Activated CD4-positive, alpha-beta memory T cell treated with anti-CD3 and anti-CD28 coated beads for 36 hours (primary cell): ENCODE measurements at regions not wholly inside any gene's neighbourhood (a gene's known extent, or its start where the extent isn't known, plus 50 kb on each side); places are given as distances from the start of the nearest gene placed in this dataset.

ENCODE experiments used
- CTCF ChIA-PET: fragments of 350-600 bp; sonication (Branson Sonifier 250); formaldehyde crosslinking; loops from one replicate; lab custom pipeline; 2021; ENCODE audit warnings: antibody characterized with exemption, inconsistent platforms; lab: Charles Lee
- POLR2A ChIA-PET: fragments of 350-600 bp; sonication (Branson Sonifier 250); formaldehyde crosslinking; loops from one replicate; lab custom pipeline; 2021; ENCODE audit warnings: antibody characterized with exemption; lab: Charles Lee
- DNase-seq: peaks from one replicate; pipeline ENCODE4 v3.0.0-alpha.2; 2020
- H3K27ac Mint-ChIP-seq: one replicate; pipeline ENCODE4 v1.8.0; 2021; ENCODE audit warnings: mixed read lengths
- H3K27me3 Mint-ChIP-seq: one replicate; pipeline ENCODE4 v1.8.0; 2021; ENCODE audit warnings: mixed read lengths
- H3K36me3 Mint-ChIP-seq: one replicate; pipeline ENCODE4 v1.8.0; 2021; ENCODE audit warnings: mixed read lengths
- H3K4me1 Mint-ChIP-seq: one replicate; pipeline ENCODE4 v1.8.0; 2021; ENCODE audit warnings: low read depth, mixed read lengths
- H3K4me3 Mint-ChIP-seq: one replicate; pipeline ENCODE4 v1.8.0; 2021; ENCODE audit warnings: mild to moderate bottlenecking, mixed read lengths
- H3K9me3 Mint-ChIP-seq: one replicate; pipeline ENCODE4 v1.8.0; 2021; ENCODE audit warnings: mixed read lengths
- intact Hi-C: fragments of 100-400 bp; cut with micrococcal nuclease; formaldehyde crosslinking; loops from one replicate; pipeline ENCODE4 v1.15.1; 2023

DNA sequence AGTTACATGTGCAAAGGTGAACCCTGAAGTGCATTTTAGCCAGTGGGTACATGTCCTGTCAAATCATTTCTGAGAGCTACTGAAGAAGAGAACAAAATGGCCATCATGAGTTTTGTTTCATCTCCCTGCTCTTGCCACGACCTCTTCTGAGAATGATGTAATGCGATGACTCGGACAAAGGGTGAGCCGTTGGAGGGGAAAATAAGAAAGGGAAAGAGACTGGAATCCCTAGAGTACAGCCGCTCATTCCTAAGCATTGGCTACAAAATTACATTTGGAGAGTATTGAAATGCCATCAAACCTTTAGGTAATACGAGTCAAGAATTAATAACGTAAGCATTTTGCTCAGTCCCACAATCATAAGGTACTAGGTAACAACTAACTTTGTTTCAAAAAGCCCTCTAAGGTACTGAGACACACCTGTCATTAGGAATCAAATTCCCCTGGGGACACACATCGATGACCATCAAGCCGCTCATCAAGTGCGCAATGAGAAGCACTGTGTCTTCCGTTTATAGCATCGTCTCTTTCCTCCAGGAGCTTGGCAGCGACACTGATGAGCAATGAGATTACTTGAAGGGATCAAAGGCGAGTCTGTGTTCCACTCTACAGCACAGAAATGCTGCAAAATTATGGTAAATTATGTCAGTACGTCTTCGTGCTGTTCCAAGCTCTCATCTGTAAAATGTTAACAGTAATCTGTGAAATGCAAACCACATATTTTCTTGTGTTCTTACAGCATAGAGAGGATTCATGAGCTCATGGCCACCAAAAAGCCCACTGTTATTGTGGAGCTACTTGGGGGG is 97.3 kb upstream of the PIEZO2 start:
- POLR2A ChIA-PET = no interaction called here

GRCh38 chr18:11245879-11246278 is 96.5 kb upstream of the PIEZO2 start:
- no peaks in the 10 kb centered on the region for H3K9me3 Mint-ChIP-seq
- no peaks in the 10 kb centered on the region for H3K4me1 Mint-ChIP-seq
- intact Hi-C loops = no loop called here
- no peak overlapping the region for H3K27ac Mint-ChIP-seq
- H3K27me3 Mint-ChIP-seq = no peaks in the 10 kb centered on the region
- POLR2A ChIA-PET = no interaction called here
- no peak for DNase-seq
- no peak overlapping the region for H3K4me3 Mint-ChIP-seq
- H3K36me3 Mint-ChIP-seq = no peaks in the 10 kb centered on the region
- CTCF ChIA-PET = no interaction called here

More for the DNA sequence above, 97.3 kb upstream of the PIEZO2 start:
- Mint-ChIP-seq H3K4me3 (no peak overlapping the region), H3K9me3 (no peaks in the 10 kb centered on the region), H3K27ac (no peak overlapping the region), H3K4me1 (no peaks in the 10 kb centered on the region), H3K27me3 (no peaks in the 10 kb centered on the region), H3K36me3 (no peaks in the 10 kb centered on the region)
- CTCF ChIA-PET = no interaction called here
- intact Hi-C loops = no loop called here
- DNase-seq = no peak

GRCh38 chr18:11237484-11237883 is 88.1 kb upstream of the PIEZO2 start:
- H3K27ac Mint-ChIP-seq = no peak overlapping the region
- no peak for DNase-seq
- intact Hi-C loops = no loop called here
- H3K4me3 Mint-ChIP-seq = no peak overlapping the region
- ChIA-PET POLR2A (no interaction called here), CTCF (no interaction called here)
- H3K36me3 Mint-ChIP-seq = no peaks in the 10 kb centered on the region
- no peaks in the 10 kb centered on the region for H3K27me3 Mint-ChIP-seq
- H3K4me1 Mint-ChIP-seq = no peaks in the 10 kb centered on the region
- H3K9me3 Mint-ChIP-seq = no peaks in the 10 kb centered on the region

GRCh38 chr18:11237066-11237465 is 87.7 kb upstream of the PIEZO2 start:
- no peak overlapping the region for H3K4me3 Mint-ChIP-seq
- H3K36me3 Mint-ChIP-seq = no peaks in the 10 kb centered on the region
- DNase-seq = no peak
- POLR2A ChIA-PET = no interaction called here
- CTCF ChIA-PET = no interaction called here
- intact Hi-C loops = no loop called here
- H3K27me3 Mint-ChIP-seq = no peaks in the 10 kb centered on the region
- no peaks in the 10 kb centered on the region for H3K9me3 Mint-ChIP-seq
- H3K4me1 Mint-ChIP-seq = no peaks in the 10 kb centered on the region
- no peak overlapping the region for H3K27ac Mint-ChIP-seq

GRCh38 chr18:11224153-11224552 is 74.8 kb upstream of the PIEZO2 start:
- no peaks in the 10 kb centered on the region for H3K36me3 Mint-ChIP-seq
- H3K4me3 Mint-ChIP-seq = no peak overlapping the region
- H3K27ac Mint-ChIP-seq = no peak overlapping the region
- no peaks in the 10 kb centered on the region for H3K9me3 Mint-ChIP-seq
- ChIA-PET CTCF (no interaction called here), POLR2A (no interaction called here)
- no peak for DNase-seq
- intact Hi-C loops = no loop called here
- H3K27me3 Mint-ChIP-seq = no peaks in the 10 kb centered on the region
- H3K4me1 Mint-ChIP-seq = no peaks in the 10 kb centered on the region

- H3K9me3 Mint-ChIP-seq = no peaks in the 10 kb centered on the region
- H3K27ac Mint-ChIP-seq = no peak overlapping the region
- no peak for DNase-seq
- ChIA-PET POLR2A (no interaction called here), CTCF (no interaction called here)
- H3K4me3 Mint-ChIP-seq = no peak overlapping the region
- H3K27me3 Mint-ChIP-seq = no peaks in the 10 kb centered on the region
- intact Hi-C loops = no loop called here
- H3K4me1 Mint-ChIP-seq = no peaks in the 10 kb centered on the region
- no peaks in the 10 kb centered on the region for H3K36me3 Mint-ChIP-seq
These were observed 70.2 kb upstream of the PIEZO2 start for GRCh38 chr18:11219571-11219970.

- H3K4me3 Mint-ChIP-seq = no peak overlapping the region
- POLR2A ChIA-PET = no interaction called here
- DNase-seq = no peak
- no peaks in the 10 kb centered on the region for H3K4me1 Mint-ChIP-seq
- intact Hi-C loops = no loop called here
- no peaks in the 10 kb centered on the region for H3K36me3 Mint-ChIP-seq
- H3K9me3 Mint-ChIP-seq = no peaks in the 10 kb centered on the region
- CTCF ChIA-PET = no interaction called here
- H3K27ac Mint-ChIP-seq = no peak overlapping the region
- no peaks in the 10 kb centered on the region for H3K27me3 Mint-ChIP-seq
These were observed 65.8 kb upstream of the PIEZO2 start for GRCh38 chr18:11215216-11215615.

DNA sequence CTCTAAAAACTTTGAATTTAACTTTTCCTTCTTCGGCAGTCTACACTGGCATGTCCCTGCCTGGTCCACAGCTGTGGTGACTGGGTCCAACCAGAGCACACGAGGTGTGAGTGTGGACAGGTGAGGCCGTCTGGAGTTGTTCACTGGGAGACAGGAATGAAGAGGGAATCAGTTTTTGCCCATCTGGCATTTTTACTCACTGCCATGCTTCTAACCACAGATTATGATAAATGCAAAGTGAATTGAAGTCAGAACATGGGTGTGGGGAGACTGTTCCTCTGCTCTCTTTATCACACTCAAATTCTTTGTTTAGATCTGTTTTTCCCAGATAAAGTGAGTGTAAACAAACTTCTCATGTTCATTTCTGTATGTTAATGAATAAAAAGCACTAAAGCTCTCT is 54.7 kb upstream of the PIEZO2 start:
- Mint-ChIP-seq H3K27me3 (peaks cover 2% of the 10 kb centered on the region), H3K27ac (no peak overlapping the region), H3K9me3 (no peaks in the 10 kb centered on the region), H3K36me3 (no peaks in the 10 kb centered on the region), H3K4me3 (no peak overlapping the region), H3K4me1 (no peaks in the 10 kb centered on the region)
- POLR2A ChIA-PET = no interaction called here
- intact Hi-C loops = no loop called here
- no peak for DNase-seq
- CTCF ChIA-PET = no interaction called here

- CTCF ChIA-PET = no interaction called here
- H3K9me3 Mint-ChIP-seq = no peaks in the 10 kb centered on the region
- H3K27me3 Mint-ChIP-seq = peaks cover 2% of the 10 kb centered on the region
- no peak for DNase-seq
- POLR2A ChIA-PET = no interaction called here
- no peak overlapping the region for H3K4me3 Mint-ChIP-seq
- intact Hi-C loops = no loop called here
- no peaks in the 10 kb centered on the region for H3K4me1 Mint-ChIP-seq
- no peak overlapping the region for H3K27ac Mint-ChIP-seq
- H3K36me3 Mint-ChIP-seq = no peaks in the 10 kb centered on the region
These were observed 50.1 kb upstream of the PIEZO2 start for GRCh38 chr18:11199477-11199876.
